ENCODE measurements at regions not wholly inside any gene's neighbourhood (a gene's known extent, or its start where the extent isn't known, plus 50 kb on each side); places are given as distances from the start of the nearest gene placed in this dataset.

DNA sequence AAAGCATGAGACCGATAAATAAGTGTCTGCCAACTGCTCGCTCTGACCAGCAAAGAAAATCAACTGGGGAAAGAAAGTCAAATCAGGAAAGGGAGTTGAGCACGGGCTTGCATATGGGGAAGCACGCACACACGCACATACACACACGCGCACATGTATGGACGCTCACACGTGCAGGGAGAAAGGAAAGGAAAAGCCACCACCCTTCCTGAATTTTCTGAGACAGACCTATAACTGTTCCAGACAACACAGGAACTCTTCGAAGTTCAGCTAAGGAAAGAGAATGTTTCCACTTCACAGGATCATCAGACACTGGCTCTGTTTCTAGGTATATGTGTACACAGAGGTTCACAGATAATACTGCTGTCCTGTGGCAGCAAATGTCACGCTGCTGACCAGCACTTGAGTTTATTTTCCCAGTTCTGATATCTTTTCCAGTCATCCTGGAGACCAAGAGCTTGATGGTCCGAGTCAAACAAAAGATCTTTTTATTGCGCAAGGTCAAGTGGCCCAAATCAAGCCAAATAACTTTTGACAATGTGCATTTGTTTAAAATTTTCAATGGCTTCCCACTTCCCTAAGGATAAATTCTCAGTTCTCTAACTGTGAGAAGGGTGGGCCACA is 82.1 kb upstream of the TMCC3 start:
- intact Hi-C loops (cut with micrococcal nuclease; ENCODE audit: unreplicated experiment), result no loop called here
- no peaks in the 10 kb centered on the region for H3K36me3 ChIP-seq (replicated peaks in 1 of 2; ENCODE audit: control insufficient read depth in 1 of 2, insufficient read depth in 2 of 2, low read length in 2 of 2)
- ATAC-seq (no peak), FAIRE-seq (no peak), DNase-seq (ENCODE audit: low spot score) (no peak)
- H3K9ac ChIP-seq (ENCODE audit: insufficient read depth, low read depth, low read length), result no peak overlapping the region
- H2AFZ ChIP-seq (ENCODE audit: low read length), result no peak overlapping the region
- H3K4me1 ChIP-seq (ENCODE audit: insufficient read depth, low read length), result peaks cover 7% of the 10 kb centered on the region; the same call in 1 of the 2 replicates
- 0 out of 5 replicates have a peak, but pooled peaks cover 0 to 5% of the 10 kb centered on the region in 2 experiments for H3K27me3 ChIP-seq (ENCODE audit: control insufficient read depth in 1 of 2, insufficient read depth in 2 of 2, low read length in 2 of 2)
- H3K9me3 ChIP-seq (ENCODE audit: low read length), result no peaks in the 10 kb centered on the region
- TF ChIP-seq, protein P1, sequence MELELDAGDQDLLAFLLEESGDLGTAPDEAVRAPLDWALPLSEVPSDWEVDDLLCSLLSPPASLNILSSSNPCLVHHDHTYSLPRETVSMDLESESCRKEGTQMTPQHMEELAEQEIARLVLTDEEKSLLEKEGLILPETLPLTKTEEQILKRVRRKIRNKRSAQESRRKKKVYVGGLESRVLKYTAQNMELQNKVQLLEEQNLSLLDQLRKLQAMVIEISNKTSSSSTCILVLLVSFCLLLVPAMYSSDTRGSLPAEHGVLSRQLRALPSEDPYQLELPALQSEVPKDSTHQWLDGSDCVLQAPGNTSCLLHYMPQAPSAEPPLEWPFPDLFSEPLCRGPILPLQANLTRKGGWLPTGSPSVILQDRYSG (CRISPR knock-in tag; IDR thresholded peaks at IDR 0.05), result no peak
- TF ChIP-seq ZNF746 (CRISPR knock-in tag; IDR thresholded peaks at IDR 0.05) (no peak), KLF11 (CRISPR knock-in tag; IDR thresholded peaks at IDR 0.05) (no peak), FOXO1 (CRISPR knock-in tag; IDR thresholded peaks at IDR 0.05) (no peak), SCMH1 (CRISPR knock-in tag; IDR thresholded peaks at IDR 0.05; ENCODE audit: borderline replicate concordance) (no peak), ZNF430 (CRISPR knock-in tag; IDR thresholded peaks at IDR 0.05) (no peak), CEBPG (CRISPR knock-in tag; IDR thresholded peaks at IDR 0.05) (0 out of 2 replicates have a peak, but pooled peaks have one; percentile 18), CEBPB (IDR thresholded peaks at IDR 0.05; ENCODE audit: borderline replicate concordance, low read depth, low read length) (peak; percentile 38; the same call in 1 of the 2 replicates), ZNF34 (CRISPR knock-in tag; IDR thresholded peaks at IDR 0.05; ENCODE audit: borderline replicate concordance) (no peak), ZNF672 (CRISPR knock-in tag; IDR thresholded peaks at IDR 0.05) (no peak), SMAD9 (CRISPR knock-in tag; IDR thresholded peaks at IDR 0.05) (no peak)
- TF ChIP-seq, protein P2, sequence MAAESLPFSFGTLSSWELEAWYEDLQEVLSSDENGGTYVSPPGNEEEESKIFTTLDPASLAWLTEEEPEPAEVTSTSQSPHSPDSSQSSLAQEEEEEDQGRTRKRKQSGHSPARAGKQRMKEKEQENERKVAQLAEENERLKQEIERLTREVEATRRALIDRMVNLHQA (CRISPR knock-in tag; IDR thresholded peaks at IDR 0.05), result no peak
- TF ChIP-seq, protein P3, sequence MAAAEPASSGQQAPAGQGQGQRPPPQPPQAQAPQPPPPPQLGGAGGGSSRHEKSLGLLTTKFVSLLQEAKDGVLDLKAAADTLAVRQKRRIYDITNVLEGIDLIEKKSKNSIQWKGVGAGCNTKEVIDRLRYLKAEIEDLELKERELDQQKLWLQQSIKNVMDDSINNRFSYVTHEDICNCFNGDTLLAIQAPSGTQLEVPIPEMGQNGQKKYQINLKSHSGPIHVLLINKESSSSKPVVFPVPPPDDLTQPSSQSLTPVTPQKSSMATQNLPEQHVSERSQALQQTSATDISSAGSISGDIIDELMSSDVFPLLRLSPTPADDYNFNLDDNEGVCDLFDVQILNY (CRISPR knock-in tag; conservative IDR thresholded peaks at IDR 0.05), result no peak
- TF ChIP-seq, protein P4, sequence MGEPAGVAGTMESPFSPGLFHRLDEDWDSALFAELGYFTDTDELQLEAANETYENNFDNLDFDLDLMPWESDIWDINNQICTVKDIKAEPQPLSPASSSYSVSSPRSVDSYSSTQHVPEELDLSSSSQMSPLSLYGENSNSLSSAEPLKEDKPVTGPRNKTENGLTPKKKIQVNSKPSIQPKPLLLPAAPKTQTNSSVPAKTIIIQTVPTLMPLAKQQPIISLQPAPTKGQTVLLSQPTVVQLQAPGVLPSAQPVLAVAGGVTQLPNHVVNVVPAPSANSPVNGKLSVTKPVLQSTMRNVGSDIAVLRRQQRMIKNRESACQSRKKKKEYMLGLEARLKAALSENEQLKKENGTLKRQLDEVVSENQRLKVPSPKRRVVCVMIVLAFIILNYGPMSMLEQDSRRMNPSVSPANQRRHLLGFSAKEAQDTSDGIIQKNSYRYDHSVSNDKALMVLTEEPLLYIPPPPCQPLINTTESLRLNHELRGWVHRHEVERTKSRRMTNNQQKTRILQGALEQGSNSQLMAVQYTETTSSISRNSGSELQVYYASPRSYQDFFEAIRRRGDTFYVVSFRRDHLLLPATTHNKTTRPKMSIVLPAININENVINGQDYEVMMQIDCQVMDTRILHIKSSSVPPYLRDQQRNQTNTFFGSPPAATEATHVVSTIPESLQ (CRISPR knock-in tag; conservative IDR thresholded peaks at IDR 0.05), result no peak
- TF ChIP-seq, protein P5, sequence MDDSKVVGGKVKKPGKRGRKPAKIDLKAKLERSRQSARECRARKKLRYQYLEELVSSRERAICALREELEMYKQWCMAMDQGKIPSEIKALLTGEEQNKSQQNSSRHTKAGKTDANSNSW (CRISPR knock-in tag; IDR thresholded peaks at IDR 0.05; ENCODE audit: borderline replicate concordance), result no peak
- TF ChIP-seq, protein P6, sequence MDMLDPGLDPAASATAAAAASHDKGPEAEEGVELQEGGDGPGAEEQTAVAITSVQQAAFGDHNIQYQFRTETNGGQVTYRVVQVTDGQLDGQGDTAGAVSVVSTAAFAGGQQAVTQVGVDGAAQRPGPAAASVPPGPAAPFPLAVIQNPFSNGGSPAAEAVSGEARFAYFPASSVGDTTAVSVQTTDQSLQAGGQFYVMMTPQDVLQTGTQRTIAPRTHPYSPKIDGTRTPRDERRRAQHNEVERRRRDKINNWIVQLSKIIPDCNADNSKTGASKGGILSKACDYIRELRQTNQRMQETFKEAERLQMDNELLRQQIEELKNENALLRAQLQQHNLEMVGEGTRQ (IDR thresholded peaks at IDR 0.05; ENCODE audit: low read depth, low read length), result no peak
- TF ChIP-seq, protein P6 (CRISPR knock-in tag; IDR thresholded peaks at IDR 0.05; ENCODE audit: borderline replicate concordance), result no peak
- H4K20me1 ChIP-seq (ENCODE audit: insufficient read depth, low read length), result no peaks in the 10 kb centered on the region
- no peak overlapping the region for H3K27ac ChIP-seq (ENCODE audit: extremely low read length, insufficient read depth, low read length)
- ChIA-PET POLR2A (no interaction called here), CTCF (ENCODE audit: low intra/inter-chr PET ratio, low total read pairs) (no interaction called here)
- H3K4me3 ChIP-seq (replicated peaks in 1 of 3; ENCODE audit: insufficient read depth in 1 of 3, low read depth in 2 of 3, low read length in 3 of 3), result no peak overlapping the region
- H3K4me2 ChIP-seq (ENCODE audit: low read depth, low read length), result no peak overlapping the region
- in situ Hi-C loops (cut with HindIII; ENCODE audit: extremely low pct_ligation_motif_present, low pct_unique_long_range_greater_than_20kb), result no loop called here
- no TSS peak for BruUV-seq (replicated peaks)
- no peaks in the 10 kb centered on the region for H3K79me2 ChIP-seq (ENCODE audit: insufficient read depth, low read length)
- WGBS (ENCODE audit: low lambda C conversion rate), result 59% methylated on average over 13 of the region's 13 CpGs
